ENCODE measurements at regions not wholly inside any gene's neighbourhood (a gene's known extent, or its start where the extent isn't known, plus 50 kb on each side); places are given as distances from the start of the nearest gene placed in this dataset.

DNA sequence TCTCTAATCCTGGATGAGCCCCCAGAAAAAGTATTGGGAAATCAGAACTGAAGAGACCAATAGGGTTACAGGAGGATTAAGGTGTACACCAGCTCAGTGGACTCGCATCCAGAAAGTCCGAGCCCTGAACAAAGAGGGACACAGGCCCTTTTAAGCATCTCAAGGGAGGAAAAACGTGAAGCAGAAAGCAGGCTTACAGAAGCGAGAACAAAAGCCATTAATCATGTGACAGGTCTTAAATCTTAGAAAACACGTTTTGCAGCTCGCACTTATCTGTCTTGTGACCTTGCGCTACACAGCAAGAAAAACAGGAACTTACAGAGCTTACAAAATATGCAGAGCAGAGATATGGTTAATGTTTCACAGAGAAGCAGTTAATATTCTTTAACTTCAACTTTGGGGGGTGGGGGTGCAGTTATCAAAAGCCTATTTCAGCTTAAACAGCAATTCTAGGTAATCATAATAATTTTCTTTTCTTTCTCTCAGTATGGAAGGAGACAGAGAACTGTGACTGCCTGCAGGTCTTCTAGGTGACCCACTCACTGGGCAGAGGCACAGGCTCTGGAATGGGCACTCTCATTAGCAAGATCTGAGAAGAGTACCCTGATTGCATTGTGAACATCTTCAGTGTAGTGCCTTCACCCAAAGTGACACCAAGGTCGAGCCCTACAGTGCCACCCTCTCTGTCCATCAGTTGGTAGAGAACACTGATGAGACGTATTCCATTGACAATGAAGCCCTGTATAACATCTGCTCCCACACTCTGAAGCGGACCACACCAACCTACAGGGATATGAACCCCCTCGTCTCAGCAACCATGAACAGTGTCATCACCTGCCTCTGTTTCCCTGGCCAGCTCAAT is 65.0 kb upstream of the MOCS1 start:
- TF ChIP-seq, protein P1, sequence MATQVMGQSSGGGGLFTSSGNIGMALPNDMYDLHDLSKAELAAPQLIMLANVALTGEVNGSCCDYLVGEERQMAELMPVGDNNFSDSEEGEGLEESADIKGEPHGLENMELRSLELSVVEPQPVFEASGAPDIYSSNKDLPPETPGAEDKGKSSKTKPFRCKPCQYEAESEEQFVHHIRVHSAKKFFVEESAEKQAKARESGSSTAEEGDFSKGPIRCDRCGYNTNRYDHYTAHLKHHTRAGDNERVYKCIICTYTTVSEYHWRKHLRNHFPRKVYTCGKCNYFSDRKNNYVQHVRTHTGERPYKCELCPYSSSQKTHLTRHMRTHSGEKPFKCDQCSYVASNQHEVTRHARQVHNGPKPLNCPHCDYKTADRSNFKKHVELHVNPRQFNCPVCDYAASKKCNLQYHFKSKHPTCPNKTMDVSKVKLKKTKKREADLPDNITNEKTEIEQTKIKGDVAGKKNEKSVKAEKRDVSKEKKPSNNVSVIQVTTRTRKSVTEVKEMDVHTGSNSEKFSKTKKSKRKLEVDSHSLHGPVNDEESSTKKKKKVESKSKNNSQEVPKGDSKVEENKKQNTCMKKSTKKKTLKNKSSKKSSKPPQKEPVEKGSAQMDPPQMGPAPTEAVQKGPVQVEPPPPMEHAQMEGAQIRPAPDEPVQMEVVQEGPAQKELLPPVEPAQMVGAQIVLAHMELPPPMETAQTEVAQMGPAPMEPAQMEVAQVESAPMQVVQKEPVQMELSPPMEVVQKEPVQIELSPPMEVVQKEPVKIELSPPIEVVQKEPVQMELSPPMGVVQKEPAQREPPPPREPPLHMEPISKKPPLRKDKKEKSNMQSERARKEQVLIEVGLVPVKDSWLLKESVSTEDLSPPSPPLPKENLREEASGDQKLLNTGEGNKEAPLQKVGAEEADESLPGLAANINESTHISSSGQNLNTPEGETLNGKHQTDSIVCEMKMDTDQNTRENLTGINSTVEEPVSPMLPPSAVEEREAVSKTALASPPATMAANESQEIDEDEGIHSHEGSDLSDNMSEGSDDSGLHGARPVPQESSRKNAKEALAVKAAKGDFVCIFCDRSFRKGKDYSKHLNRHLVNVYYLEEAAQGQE (IDR thresholded peaks at IDR 0.05; ENCODE audit: insufficient replicate concordance, low read depth), result no peak
- TF ChIP-seq, protein P2, sequence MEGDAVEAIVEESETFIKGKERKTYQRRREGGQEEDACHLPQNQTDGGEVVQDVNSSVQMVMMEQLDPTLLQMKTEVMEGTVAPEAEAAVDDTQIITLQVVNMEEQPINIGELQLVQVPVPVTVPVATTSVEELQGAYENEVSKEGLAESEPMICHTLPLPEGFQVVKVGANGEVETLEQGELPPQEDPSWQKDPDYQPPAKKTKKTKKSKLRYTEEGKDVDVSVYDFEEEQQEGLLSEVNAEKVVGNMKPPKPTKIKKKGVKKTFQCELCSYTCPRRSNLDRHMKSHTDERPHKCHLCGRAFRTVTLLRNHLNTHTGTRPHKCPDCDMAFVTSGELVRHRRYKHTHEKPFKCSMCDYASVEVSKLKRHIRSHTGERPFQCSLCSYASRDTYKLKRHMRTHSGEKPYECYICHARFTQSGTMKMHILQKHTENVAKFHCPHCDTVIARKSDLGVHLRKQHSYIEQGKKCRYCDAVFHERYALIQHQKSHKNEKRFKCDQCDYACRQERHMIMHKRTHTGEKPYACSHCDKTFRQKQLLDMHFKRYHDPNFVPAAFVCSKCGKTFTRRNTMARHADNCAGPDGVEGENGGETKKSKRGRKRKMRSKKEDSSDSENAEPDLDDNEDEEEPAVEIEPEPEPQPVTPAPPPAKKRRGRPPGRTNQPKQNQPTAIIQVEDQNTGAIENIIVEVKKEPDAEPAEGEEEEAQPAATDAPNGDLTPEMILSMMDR (IDR thresholded peaks at IDR 0.05; ENCODE audit: insufficient read depth, low read length), result no peak
- TF ChIP-seq GABPA (IDR thresholded peaks at IDR 0.05; ENCODE audit: low read depth) (no peak), POLR2AphosphoS5 (IDR thresholded peaks at IDR 0.05; ENCODE audit: low read depth) (no peak), SPI1 (IDR thresholded peaks at IDR 0.05; ENCODE audit: borderline replicate concordance, low read depth) (no peak)
- no peaks in the 10 kb centered on the region for H3K27me3 ChIP-seq (ENCODE audit: insufficient read depth, poor library complexity, severe bottlenecking)
- H3K27ac ChIP-seq (replicated peaks), result no peak overlapping the region
- no peak overlapping the region for H3K4me3 ChIP-seq (replicated peaks; ENCODE audit: insufficient read depth, low read length)
- DNase-seq (ENCODE audit: low read depth in 1 of 2, low spot score in 1 of 2), result no peak

DNA sequence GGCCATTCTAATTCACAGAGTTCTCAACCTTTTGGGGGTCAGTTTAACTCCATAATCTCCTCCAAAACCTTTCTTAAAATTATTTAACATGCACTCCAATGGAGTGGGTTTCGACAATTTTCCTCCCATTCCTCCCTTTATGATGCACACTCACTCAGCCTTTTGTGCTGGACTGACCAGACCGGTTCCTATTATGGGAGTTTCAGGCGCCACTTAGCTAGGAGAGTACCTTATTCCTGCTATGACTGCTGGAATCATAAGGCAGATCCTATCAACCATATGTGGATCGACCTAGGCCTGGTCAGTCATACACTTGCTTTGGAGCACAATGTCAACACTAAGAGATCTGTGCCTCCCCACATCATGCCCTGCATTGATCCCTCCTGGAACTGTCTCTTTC is 63.9 kb upstream of the MOCS1 start:
- no peak overlapping the region for H3K4me3 ChIP-seq (replicated peaks; ENCODE audit: insufficient read depth, low read length)
- TF ChIP-seq POLR2AphosphoS5 (IDR thresholded peaks at IDR 0.05; ENCODE audit: low read depth), result no peak
- no peak for TF ChIP-seq GABPA (IDR thresholded peaks at IDR 0.05; ENCODE audit: low read depth)
- TF ChIP-seq SPI1 (IDR thresholded peaks at IDR 0.05; ENCODE audit: borderline replicate concordance, low read depth), result no peak
- TF ChIP-seq, protein P2 (IDR thresholded peaks at IDR 0.05; ENCODE audit: insufficient read depth, low read length), result no peak
- TF ChIP-seq, protein P1 (IDR thresholded peaks at IDR 0.05; ENCODE audit: insufficient replicate concordance, low read depth), result no peak

DNA sequence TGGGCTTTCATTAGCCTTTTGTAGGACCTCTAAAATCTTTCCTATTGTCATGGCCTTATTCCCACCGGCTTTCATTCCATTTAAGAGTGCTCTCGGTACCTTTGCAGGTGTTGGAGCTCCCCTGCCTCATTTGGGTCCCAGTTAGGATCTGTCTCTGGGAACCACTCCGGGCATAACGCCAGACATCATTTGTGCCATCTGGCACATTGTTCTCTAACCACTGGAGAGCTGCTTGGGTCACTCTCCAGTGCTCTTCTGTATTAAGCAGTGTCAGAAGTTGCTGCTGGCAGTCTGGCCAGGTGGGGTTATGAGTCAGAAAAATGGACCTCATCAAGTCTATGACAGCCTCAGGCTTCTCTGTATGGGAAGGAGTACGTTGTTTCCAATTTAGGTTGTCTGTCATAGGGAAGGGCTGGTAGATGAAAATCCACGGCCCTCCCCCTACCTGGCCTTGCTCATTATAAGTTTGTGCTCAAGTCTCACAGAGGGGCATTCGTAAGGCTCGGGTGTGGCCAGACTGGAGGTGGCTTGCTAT is 62.9 kb upstream of the MOCS1 start:
- no peak for TF ChIP-seq POLR2AphosphoS5 (IDR thresholded peaks at IDR 0.05; ENCODE audit: low read depth)
- TF ChIP-seq, protein P1 (IDR thresholded peaks at IDR 0.05; ENCODE audit: insufficient replicate concordance, low read depth), result no peak
- TF ChIP-seq SPI1 (IDR thresholded peaks at IDR 0.05; ENCODE audit: borderline replicate concordance, low read depth), result no peak
- TF ChIP-seq, protein P2 (IDR thresholded peaks at IDR 0.05; ENCODE audit: insufficient read depth, low read length), result no peak
- TF ChIP-seq GABPA (IDR thresholded peaks at IDR 0.05; ENCODE audit: low read depth), result no peak
- no peak for DNase-seq (ENCODE audit: low read depth in 1 of 2, low spot score in 1 of 2)
- H3K27me3 ChIP-seq (ENCODE audit: insufficient read depth, poor library complexity, severe bottlenecking), result no peaks in the 10 kb centered on the region
- no peak overlapping the region for H3K27ac ChIP-seq (replicated peaks)
- H3K4me3 ChIP-seq (replicated peaks; ENCODE audit: insufficient read depth, low read length), result no peak overlapping the region

More for the DNA sequence above, 63.9 kb upstream of the MOCS1 start:
- Histone ChIP-seq H3K27me3 (ENCODE audit: insufficient read depth, poor library complexity, severe bottlenecking) (no peaks in the 10 kb centered on the region), H3K27ac (replicated peaks) (no peak overlapping the region)
- DNase-seq (ENCODE audit: low read depth in 1 of 2, low spot score in 1 of 2), result no peak

Measured in HL-60 (cell line).